Endodermal cell (in vitro differentiated cells): ENCODE measurements at regions not wholly inside any gene's neighbourhood (a gene's known extent, or its start where the extent isn't known, plus 50 kb on each side); places are given as distances from the start of the nearest gene placed in this dataset.

Experiments used
- DNase-seq: peaks from one replicate; pipeline ENCODE4 v3.0.0-alpha.2; 2017
- H3K27ac ChIP-seq: 2 replicates; pipeline ENCODE4 v1.5.1; 2013; ENCODE audit warnings: mild to moderate bottlenecking, low read depth, low read length, moderate library complexity
- H3K27me3 ChIP-seq: 2 replicates; pipeline ENCODE4 v1.6.1; 2013; ENCODE audit warnings: mild to moderate bottlenecking, low read length, moderate library complexity; ENCODE audit not compliant: insufficient read depth, control insufficient read depth, poor library complexity, severe bottlenecking
- H3K36me3 ChIP-seq: 2 replicates; pipeline ENCODE4 v1.7.0; 2013; ENCODE audit warnings: mild to moderate bottlenecking, low read length, moderate library complexity; ENCODE audit not compliant: control insufficient read depth, insufficient read depth
- H3K4me1 ChIP-seq: one replicate; pipeline ENCODE4 v1.7.0; 2013; ENCODE audit warnings: low read length; ENCODE audit not compliant: control insufficient read depth, insufficient read depth
- H3K4me3 ChIP-seq: 2 replicates; pipeline ENCODE4 v1.5.1; 2013; ENCODE audit warnings: mild to moderate bottlenecking, low read length, moderate library complexity
- H3K9ac ChIP-seq: 2 replicates; pipeline ENCODE4 v1.6.1; 2013; ENCODE audit warnings: mild to moderate bottlenecking, low read length, moderate library complexity; ENCODE audit not compliant: poor library complexity, severe bottlenecking; ENCODE audit errors: extremely low read depth
- H3K9me3 ChIP-seq: 2 replicates; pipeline ENCODE4 v1.6.1; 2013; ENCODE audit warnings: mild to moderate bottlenecking, low read length, moderate library complexity; ENCODE audit not compliant: control insufficient read depth
- H3K27ac Mint-ChIP-seq: 2 replicates; pipeline ENCODE4 v1.8.0; 2020; ENCODE audit warnings: mixed read lengths
- H3K27me3 Mint-ChIP-seq: 2 replicates; pipeline ENCODE4 v1.8.0; 2021; ENCODE audit warnings: mild to moderate bottlenecking, mixed read lengths; ENCODE audit not compliant: insufficient read depth
- H3K36me3 Mint-ChIP-seq: 2 replicates; pipeline ENCODE4 v1.8.0; 2020; ENCODE audit warnings: low read depth, mixed read lengths
- H3K4me1 Mint-ChIP-seq: 2 replicates; pipeline ENCODE4 v1.8.0; 2020; ENCODE audit warnings: mixed read lengths
- H3K4me3 Mint-ChIP-seq: 2 replicates; pipeline ENCODE4 v1.8.0; 2020; ENCODE audit warnings: mild to moderate bottlenecking, moderate library complexity, mixed read lengths
- H3K9me3 Mint-ChIP-seq: 2 replicates; pipeline ENCODE4 v1.8.0; 2020; ENCODE audit warnings: mild to moderate bottlenecking, mixed read lengths
- WGBS, 2 experiments: methylation state at CpG; one replicate each; pipeline versions ENCODE4 v1.1.5 to v1.1.7; 2013; ENCODE audit warnings: missing lambda C conversion rate in 2 of 2, mixed read lengths in 1 of 2; ENCODE audit not compliant: insufficient coverage in 1 of 2, insufficient read length in 1 of 2; 5-methylcytosine and 5-hydroxymethylcytosine counted together
- TF ChIP-seq, protein P1 (sequence below): fragments of 200-600 bp; sonication (generic); conservative IDR thresholded peaks from 2 replicates; pipeline ENCODE4 v1.5.0; 2021; ENCODE audit warnings: antibody characterized with exemption, mild to moderate bottlenecking

DNA sequence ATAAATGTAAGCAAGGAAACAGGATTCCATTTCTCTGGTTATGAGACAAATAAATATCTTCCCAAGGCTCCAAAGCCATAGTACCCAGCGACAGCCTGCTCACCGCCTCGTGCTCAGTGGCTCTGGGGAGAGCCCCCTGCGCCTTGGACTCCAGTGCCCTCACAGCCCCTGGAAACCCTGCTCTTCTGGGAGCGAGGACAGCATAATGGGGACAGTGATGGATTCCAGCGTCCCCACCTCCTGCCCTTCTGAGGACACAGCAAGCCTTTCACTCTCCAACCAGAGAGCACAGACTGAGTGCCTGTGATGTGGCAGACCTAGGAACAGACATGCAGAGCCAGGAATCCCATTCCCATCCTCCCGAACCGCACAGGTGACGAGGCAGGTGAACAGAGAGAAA is 660.8 kb downstream of the TBC1D22A start:
- no peaks in the 10 kb centered on the region for H3K4me1 ChIP-seq
- no peaks in the 10 kb centered on the region for H3K36me3 Mint-ChIP-seq
- no peaks in the 10 kb centered on the region for H3K36me3 ChIP-seq
- H3K4me3 ChIP-seq: no peak overlapping the region
- H3K27ac ChIP-seq: no peak overlapping the region
- no peak for DNase-seq
- no peaks in the 10 kb centered on the region for H3K4me1 Mint-ChIP-seq
- no peak overlapping the region for H3K27ac Mint-ChIP-seq
- no peaks in the 10 kb centered on the region for H3K27me3 Mint-ChIP-seq
- H3K4me3 Mint-ChIP-seq: no peak overlapping the region
- peaks cover 92% of the 10 kb centered on the region for H3K9me3 Mint-ChIP-seq
- H3K9me3 ChIP-seq: peaks cover 71% of the 10 kb centered on the region
- TF ChIP-seq, protein P1, sequence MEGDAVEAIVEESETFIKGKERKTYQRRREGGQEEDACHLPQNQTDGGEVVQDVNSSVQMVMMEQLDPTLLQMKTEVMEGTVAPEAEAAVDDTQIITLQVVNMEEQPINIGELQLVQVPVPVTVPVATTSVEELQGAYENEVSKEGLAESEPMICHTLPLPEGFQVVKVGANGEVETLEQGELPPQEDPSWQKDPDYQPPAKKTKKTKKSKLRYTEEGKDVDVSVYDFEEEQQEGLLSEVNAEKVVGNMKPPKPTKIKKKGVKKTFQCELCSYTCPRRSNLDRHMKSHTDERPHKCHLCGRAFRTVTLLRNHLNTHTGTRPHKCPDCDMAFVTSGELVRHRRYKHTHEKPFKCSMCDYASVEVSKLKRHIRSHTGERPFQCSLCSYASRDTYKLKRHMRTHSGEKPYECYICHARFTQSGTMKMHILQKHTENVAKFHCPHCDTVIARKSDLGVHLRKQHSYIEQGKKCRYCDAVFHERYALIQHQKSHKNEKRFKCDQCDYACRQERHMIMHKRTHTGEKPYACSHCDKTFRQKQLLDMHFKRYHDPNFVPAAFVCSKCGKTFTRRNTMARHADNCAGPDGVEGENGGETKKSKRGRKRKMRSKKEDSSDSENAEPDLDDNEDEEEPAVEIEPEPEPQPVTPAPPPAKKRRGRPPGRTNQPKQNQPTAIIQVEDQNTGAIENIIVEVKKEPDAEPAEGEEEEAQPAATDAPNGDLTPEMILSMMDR: no peak
- H3K9ac ChIP-seq: no peak overlapping the region
- no peaks in the 10 kb centered on the region for H3K27me3 ChIP-seq
- 68 to 70% methylated on average over 4 to 9 of the region's 9 CpGs for WGBS, 2 experiments

DNA sequence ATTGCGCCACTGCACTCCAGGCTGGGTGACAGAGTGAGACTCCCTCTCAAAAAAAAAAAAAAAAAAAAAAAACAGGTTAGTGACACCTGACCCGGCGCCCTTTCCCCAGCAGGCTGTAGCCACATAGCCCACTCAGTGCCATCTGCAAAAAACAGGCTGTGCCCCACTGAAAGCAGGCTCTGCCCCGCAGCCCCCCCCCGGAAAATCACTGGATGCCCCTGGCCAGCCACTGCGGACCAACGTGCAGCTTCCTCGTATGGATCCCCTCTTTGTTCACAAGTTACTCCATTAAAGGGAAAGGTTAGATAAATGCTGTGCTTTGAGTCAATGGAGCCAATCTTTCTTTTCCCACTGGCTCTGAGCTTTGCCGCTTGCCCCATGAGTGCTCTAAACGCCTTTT is 660.3 kb downstream of the TBC1D22A start:
- H3K4me1 Mint-ChIP-seq: no peaks in the 10 kb centered on the region
- 72 to 84% methylated on average over 2 to 10 of the region's 10 CpGs for WGBS, 2 experiments
- no peaks in the 10 kb centered on the region for H3K36me3 Mint-ChIP-seq
- no peak overlapping the region for H3K27ac Mint-ChIP-seq
- Histone ChIP-seq H3K9me3 (peaks cover 76% of the 10 kb centered on the region), H3K27me3 (no peaks in the 10 kb centered on the region), H3K27ac (no peak overlapping the region), H3K4me1 (no peaks in the 10 kb centered on the region), H3K36me3 (no peaks in the 10 kb centered on the region), H3K9ac (no peak overlapping the region), H3K4me3 (no peak overlapping the region)
- no peak overlapping the region for H3K4me3 Mint-ChIP-seq
- no peaks in the 10 kb centered on the region for H3K27me3 Mint-ChIP-seq
- peaks cover 93% of the 10 kb centered on the region for H3K9me3 Mint-ChIP-seq
- TF ChIP-seq, protein P1: no peak
- no peak for DNase-seq

DNA sequence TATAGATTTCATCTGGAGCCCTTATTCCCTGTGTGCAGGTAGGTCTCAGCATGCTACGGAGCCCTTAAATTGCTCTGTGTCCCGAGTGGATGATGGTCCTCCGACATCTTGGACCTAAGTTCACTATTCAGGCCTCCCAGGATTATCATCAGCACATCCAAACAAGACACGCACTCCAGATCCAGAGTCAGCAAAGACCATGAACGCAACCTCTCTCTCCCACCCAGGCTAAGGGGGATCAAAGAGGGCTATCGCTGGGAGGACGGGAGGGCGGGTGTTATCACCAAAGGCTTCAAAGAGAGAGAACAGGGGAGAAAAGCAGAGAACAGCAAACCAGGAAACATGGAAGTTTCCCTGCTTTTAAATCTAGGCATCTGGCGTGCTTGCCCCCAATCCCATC is 659.4 kb downstream of the TBC1D22A start:
- no peak for DNase-seq
- TF ChIP-seq, protein P1: no peak
- Histone ChIP-seq H3K9me3 (peaks cover 84% of the 10 kb centered on the region), H3K27me3 (no peaks in the 10 kb centered on the region), H3K36me3 (no peaks in the 10 kb centered on the region), H3K9ac (no peak overlapping the region), H3K4me1 (no peaks in the 10 kb centered on the region), H3K27ac (no peak overlapping the region), H3K4me3 (no peak overlapping the region)
- Mint-ChIP-seq H3K4me3 (no peak overlapping the region), H3K27me3 (no peaks in the 10 kb centered on the region), H3K9me3 (peaks cover 93% of the 10 kb centered on the region), H3K27ac (no peak overlapping the region), H3K36me3 (no peaks in the 10 kb centered on the region), H3K4me1 (no peaks in the 10 kb centered on the region)
- WGBS, 2 experiments: 78 to 82% methylated on average over 7 to 9 of the region's 9 CpGs
